H9 (cell line): ENCODE measurements at regions not wholly inside any gene's neighbourhood (a gene's known extent, or its start where the extent isn't known, plus 50 kb on each side); places are given as distances from the start of the nearest gene placed in this dataset.

Experiments
- DNase-seq: peaks from one replicate; pipeline ENCODE4 v3.0.0-alpha.2; 2017
- H2AFZ ChIP-seq: one replicate; pipeline ENCODE4 v1.6.1; 2013; ENCODE audit warnings: mild to moderate bottlenecking, low read length, control low read depth, moderate library complexity
- H2AK5ac ChIP-seq: 2 replicates; pipeline ENCODE4 v1.6.1; 2013; ENCODE audit warnings: low read length, control low read depth, mixed read lengths; ENCODE audit not compliant: insufficient read length
- H2BK120ac ChIP-seq: one replicate; pipeline ENCODE4 v1.6.1; 2013; ENCODE audit warnings: low read depth, mild to moderate bottlenecking, low read length, control low read depth, inconsistent platforms; ENCODE audit not compliant: poor library complexity, severe bottlenecking
- H2BK12ac ChIP-seq: 2 replicates; pipeline ENCODE4 v1.6.1; 2013; ENCODE audit warnings: low read length, control low read depth, mixed read lengths, low read depth; ENCODE audit not compliant: insufficient read length
- H2BK15ac ChIP-seq: 2 replicates; pipeline ENCODE4 v1.6.1; 2013; ENCODE audit warnings: low read depth, low read length, control low read depth
- H2BK20ac ChIP-seq: one replicate; pipeline ENCODE4 v1.6.1; 2013; ENCODE audit warnings: low read depth, mild to moderate bottlenecking, low read length, control low read depth, inconsistent platforms; ENCODE audit not compliant: poor library complexity, severe bottlenecking
- H2BK5ac ChIP-seq: 2 replicates; pipeline ENCODE4 v1.6.1; 2013; ENCODE audit warnings: low read length, control low read depth, mixed read lengths; ENCODE audit not compliant: insufficient read length
- H3K14ac ChIP-seq: 2 replicates; pipeline ENCODE4 v1.6.1; 2013; ENCODE audit warnings: low read length, control low read depth; ENCODE audit not compliant: insufficient read depth
- H3K18ac ChIP-seq: 2 replicates; pipeline ENCODE4 v1.6.1; 2013; ENCODE audit warnings: low read depth, mild to moderate bottlenecking, mixed read lengths, low read length, control low read depth; ENCODE audit not compliant: insufficient read length
- H3K23ac ChIP-seq: 2 replicates; pipeline ENCODE4 v1.6.1; 2013; ENCODE audit warnings: low read length, control low read depth, mixed read lengths, low read depth; ENCODE audit not compliant: insufficient read length
- H3K23me2 ChIP-seq: 2 replicates; pipeline ENCODE4 v1.6.1; 2013; ENCODE audit warnings: low read depth, mild to moderate bottlenecking, mixed read lengths, low read length, control low read depth; ENCODE audit not compliant: insufficient read length, poor library complexity, severe bottlenecking
- H3K27ac ChIP-seq: 2 replicates; pipeline ENCODE4 v1.5.1; 2013; ENCODE audit warnings: low read length, control low read depth, mixed read lengths, low read depth; ENCODE audit not compliant: insufficient read length
- H3K27me3 ChIP-seq: 2 replicates; pipeline ENCODE4 v1.6.1; 2013; ENCODE audit warnings: low read length, control low read depth, inconsistent platforms; ENCODE audit not compliant: insufficient read depth
- H3K4ac ChIP-seq: 2 replicates; pipeline ENCODE4 v1.6.1; 2013; ENCODE audit warnings: low read depth, mild to moderate bottlenecking, control low read depth, inconsistent platforms, low read length, moderate library complexity
- H3K4me1 ChIP-seq: 2 replicates; pipeline ENCODE4 v1.6.1; 2013; ENCODE audit warnings: low read length, control low read depth, inconsistent platforms; ENCODE audit not compliant: insufficient read depth
- H3K4me2 ChIP-seq: 2 replicates; pipeline ENCODE4 v1.6.1; 2013; ENCODE audit warnings: low read length, control low read depth, mixed read lengths; ENCODE audit not compliant: insufficient read length, insufficient read depth
- H3K56ac ChIP-seq: 2 replicates; pipeline ENCODE4 v1.6.1; 2013; ENCODE audit warnings: low read depth, mild to moderate bottlenecking, mixed read lengths, low read length, control low read depth; ENCODE audit not compliant: insufficient read length
- H3K79me1 ChIP-seq: 2 replicates; pipeline ENCODE4 v1.6.1; 2013; ENCODE audit warnings: low read depth, mild to moderate bottlenecking, moderate library complexity, low read length, control low read depth, inconsistent platforms; ENCODE audit not compliant: insufficient read depth, poor library complexity, severe bottlenecking
- H3K79me2 ChIP-seq: 2 replicates; pipeline ENCODE4 v1.6.1; 2013; ENCODE audit warnings: low read length, control low read depth, inconsistent platforms; ENCODE audit not compliant: insufficient read depth
- H3K9ac ChIP-seq: 2 replicates; pipeline ENCODE4 v1.6.1; 2013; ENCODE audit warnings: low read length, control low read depth, mixed read lengths; ENCODE audit not compliant: insufficient read length; ENCODE audit errors: extremely low read depth
- H3K9me3 ChIP-seq: one replicate; pipeline ENCODE4 v1.6.1; 2013; ENCODE audit warnings: low read depth, low read length, inconsistent platforms; ENCODE audit not compliant: control insufficient read depth
- H3T11ph ChIP-seq: one replicate; pipeline ENCODE4 v1.6.1; 2013; ENCODE audit warnings: mild to moderate bottlenecking, low read length, control low read depth, inconsistent platforms
- H4K20me1 ChIP-seq: one replicate; pipeline ENCODE4 v1.6.1; 2013; ENCODE audit not compliant: control insufficient read depth, insufficient read length, insufficient read depth
- H4K5ac ChIP-seq: 2 replicates; pipeline ENCODE4 v1.6.1; 2013; ENCODE audit warnings: low read depth, mild to moderate bottlenecking, mixed read lengths, low read length, control low read depth; ENCODE audit not compliant: insufficient read length
- H4K8ac ChIP-seq: replicated peaks from 2 replicates; pipeline ENCODE4 v1.6.1; 2013; ENCODE audit warnings: low read length, control low read depth, mixed read lengths, low read depth; ENCODE audit not compliant: insufficient read length
- H4K91ac ChIP-seq: 2 replicates; pipeline ENCODE4 v1.6.1; 2013; ENCODE audit warnings: low read depth, mild to moderate bottlenecking, moderate library complexity, mixed read lengths, low read length, control low read depth; ENCODE audit not compliant: insufficient read length
- H3K27ac Mint-ChIP-seq, 3 experiments: 2 replicates in 2 of 3; 3 replicates in 1 of 3; pipeline ENCODE4 v1.8.0; 2020 to 2021; ENCODE audit warnings: mixed read lengths in 3 of 3, mild to moderate bottlenecking in 1 of 3, moderate library complexity in 1 of 3
- H3K27me3 Mint-ChIP-seq: 2 replicates; pipeline ENCODE4 v1.8.0; 2021; ENCODE audit warnings: low read depth, mild to moderate bottlenecking, moderate library complexity, mixed read lengths
- H3K36me3 Mint-ChIP-seq, 3 experiments: 2 replicates in 2 of 3; 3 replicates in 1 of 3; pipeline ENCODE4 v1.8.0; 2020 to 2021; ENCODE audit warnings: low read depth in 3 of 3, mixed read lengths in 3 of 3; ENCODE audit not compliant: insufficient read depth in 1 of 3
- H3K4me1 Mint-ChIP-seq, 2 experiments: 2 replicates each; pipeline ENCODE4 v1.8.0; 2020; ENCODE audit warnings: mixed read lengths in 2 of 2
- H3K4me3 Mint-ChIP-seq, 2 experiments: 2 replicates in 1 of 2; 3 replicates in 1 of 2; pipeline ENCODE4 v1.8.0; 2020 to 2021; ENCODE audit warnings: mild to moderate bottlenecking in 2 of 2, mixed read lengths in 2 of 2, moderate library complexity in 1 of 2
- H3K9me3 Mint-ChIP-seq, 2 experiments: 2 replicates in 1 of 2; 3 replicates in 1 of 2; pipeline ENCODE4 v1.8.0; 2020; ENCODE audit warnings: mild to moderate bottlenecking in 2 of 2, mixed read lengths in 2 of 2, moderate library complexity in 1 of 2
- CTCF ChIP-seq: fragments of 200-600 bp; sonication (generic); conservative IDR thresholded peaks from 3 replicates; pipeline ENCODE4 v1.8.0; 2021; ENCODE audit warnings: antibody characterized with exemption, mild to moderate bottlenecking
- WGBS: extraction: QIAGEN DNeasy Blood & Tissue Kit; methylation state at CpG from one replicate; pipeline ENCODE4 v1.1.7; 2013; ENCODE audit warnings: missing lambda C conversion rate, low lambda C conversion rate, mixed read lengths; ENCODE audit not compliant: insufficient read length; ENCODE audit errors: extremely low coverage; 5-methylcytosine and 5-hydroxymethylcytosine counted together

- no peak overlapping the region for H3K18ac ChIP-seq
- H3K23ac ChIP-seq = no peak overlapping the region
- no peak overlapping the region for H2AK5ac ChIP-seq
- no peak overlapping the region for H3K56ac ChIP-seq
- Mint-ChIP-seq H3K4me3 (no peak overlapping the region), H3K9me3 (peaks cover 0 to 5% of the 10 kb centered on the region in 2 experiments; a peak in 2 of 5 replicates), H3K27me3 (no peaks in the 10 kb centered on the region; the same call in none of the 2 replicates), H3K4me1 (peaks cover 10 to 12% of the 10 kb centered on the region in 2 experiments), H3K27ac (no peak overlapping the region), H3K36me3 (peaks cover 0 to 4% (median 0%) of the 10 kb centered on the region in 3 experiments; a peak in 2 of 7 replicates)
- H2BK20ac ChIP-seq = no peak overlapping the region
- H2BK12ac ChIP-seq = no peak overlapping the region
- no peak overlapping the region for H3K4ac ChIP-seq
- H2BK5ac ChIP-seq = no peak overlapping the region
- no peaks in the 10 kb centered on the region for H3K9me3 ChIP-seq
- H2BK15ac ChIP-seq = no peak overlapping the region
- no peak overlapping the region for H3T11ph ChIP-seq
- WGBS = no CpG with 5 or more reads among the region's 9 CpGs
- H2BK120ac ChIP-seq = no peak overlapping the region
- no peak overlapping the region for H2AFZ ChIP-seq
- no peak for DNase-seq
- no peak overlapping the region for H3K4me2 ChIP-seq
- no peaks in the 10 kb centered on the region for H3K27me3 ChIP-seq
- H3K4me1 ChIP-seq = peaks cover 2% of the 10 kb centered on the region; the same call in 1 of the 2 replicates
- no peak overlapping the region for H4K5ac ChIP-seq
- no peak overlapping the region for H3K9ac ChIP-seq
- no peak overlapping the region for H4K91ac ChIP-seq
- no peak overlapping the region for H3K27ac ChIP-seq
- H3K79me1 ChIP-seq = no peaks in the 10 kb centered on the region
- H3K79me2 ChIP-seq = no peaks in the 10 kb centered on the region
- no peak overlapping the region for H4K8ac ChIP-seq
- TF ChIP-seq CTCF = no peak
- no peaks in the 10 kb centered on the region for H3K23me2 ChIP-seq
- no peak overlapping the region for H3K14ac ChIP-seq
- H4K20me1 ChIP-seq = no peaks in the 10 kb centered on the region
Observed at GRCh38 chr12:93274937-93275336, 102.8 kb upstream of the NUDT4 start.
